GM23338 (cell line): ENCODE measurements at regions not wholly inside any gene's neighbourhood (a gene's known extent, or its start where the extent isn't known, plus 50 kb on each side); places are given as distances from the start of the nearest gene placed in this dataset.

ENCODE experiments used
- ATAC-seq: fragments of 200-7000 bp; cut with Tn5 transposase; 3 replicates; pipeline ENCODE4 v1.9.1; 2020
- DNase-seq: peaks from one replicate; pipeline ENCODE4 v3.0.0-alpha.2; 2015; ENCODE audit warnings: low spot score
- H2AFZ ChIP-seq: fragments of 200-600 bp; sonication (generic); 2 replicates; pipeline ENCODE4 v1.8.0; 2016; ENCODE audit warnings: antibody characterized with exemption, mild to moderate bottlenecking, moderate library complexity
- H3F3A ChIP-seq: fragments of 200-600 bp; sonication (generic); replicated peaks from 2 replicates; pipeline ENCODE4 v1.8.0; 2017; ENCODE audit warnings: antibody characterized with exemption, mixed run types, low read depth
- H3K27ac ChIP-seq: fragments of 200-600 bp; sonication (generic); 2 replicates; pipeline ENCODE4 v1.6.1; 2016; ENCODE audit warnings: low read depth
- H3K27me3 ChIP-seq: fragments of 200-600 bp; sonication (generic); 2 replicates; pipeline ENCODE4 v1.8.0; 2016; ENCODE audit warnings: mild to moderate bottlenecking, mixed run types, moderate library complexity; ENCODE audit not compliant: insufficient read depth
- H3K36me3 ChIP-seq: fragments of 200-600 bp; sonication (generic); 2 replicates; pipeline ENCODE4 v1.8.0; 2016; ENCODE audit warnings: mild to moderate bottlenecking; ENCODE audit not compliant: insufficient read depth
- H3K4me1 ChIP-seq: fragments of 200-600 bp; sonication (generic); 2 replicates; pipeline ENCODE4 v1.8.0; 2016; ENCODE audit warnings: mild to moderate bottlenecking, moderate library complexity; ENCODE audit not compliant: insufficient read depth
- H3K4me2 ChIP-seq: fragments of 200-600 bp; sonication (generic); 2 replicates; pipeline ENCODE4 v1.7.1; 2017; ENCODE audit warnings: mixed run types
- H3K4me3 ChIP-seq: fragments of 200-600 bp; sonication (generic); 2 replicates; pipeline ENCODE4 v1.6.1; 2016; ENCODE audit warnings: mixed run types
- H3K79me2 ChIP-seq: fragments of 200-600 bp; sonication (generic); replicated peaks from 2 replicates; pipeline ENCODE4 v1.8.0; 2017; ENCODE audit warnings: mild to moderate bottlenecking; ENCODE audit not compliant: insufficient read depth
- H3K9me2 ChIP-seq: fragments of 200-600 bp; sonication (generic); 2 replicates; pipeline ENCODE4 v1.8.0; 2017; ENCODE audit not compliant: insufficient read depth
- H4K20me1 ChIP-seq: fragments of 200-600 bp; sonication (generic); replicated peaks from 2 replicates; pipeline ENCODE4 v1.8.0; 2017; ENCODE audit warnings: mild to moderate bottlenecking; ENCODE audit not compliant: insufficient read depth
- H3K27ac Mint-ChIP-seq: 2 replicates; pipeline ENCODE4 v1.8.0; 2020; ENCODE audit warnings: inconsistent platforms, mild to moderate bottlenecking, moderate library complexity, mixed read lengths
- H3K27me3 Mint-ChIP-seq: 3 replicates; pipeline ENCODE4 v1.8.0; 2022; ENCODE audit warnings: low read depth, mild to moderate bottlenecking, moderate library complexity, mixed read lengths, inconsistent platforms; ENCODE audit not compliant: insufficient read depth, poor library complexity
- H3K36me3 Mint-ChIP-seq: 3 replicates; pipeline ENCODE4 v1.8.0; 2021; ENCODE audit warnings: low read depth, mild to moderate bottlenecking, inconsistent platforms, moderate library complexity, mixed read lengths
- H3K4me1 Mint-ChIP-seq: 3 replicates; pipeline ENCODE4 v1.8.0; 2020; ENCODE audit warnings: mild to moderate bottlenecking, inconsistent platforms, mixed read lengths
- H3K4me3 Mint-ChIP-seq: 3 replicates; pipeline ENCODE4 v1.8.0; 2021; ENCODE audit warnings: moderate library complexity, mild to moderate bottlenecking, inconsistent platforms, mixed read lengths
- H3K9me3 Mint-ChIP-seq: 3 replicates; pipeline ENCODE4 v1.8.0; 2020; ENCODE audit warnings: moderate library complexity, mild to moderate bottlenecking, inconsistent platforms, mixed read lengths
- CREB1 ChIP-seq: fragments of 250-450 bp; sonication (Bioruptor Pico); IDR thresholded peaks from 2 replicates; pipeline ENCODE4 v1.5.0; 2020; ENCODE audit warnings: low read depth, mild to moderate bottlenecking, moderate library complexity
- EZH2 ChIP-seq: fragments of 200-600 bp; sonication (generic); IDR thresholded peaks from one replicate; pipeline ENCODE4 v1.8.0; 2017; ENCODE audit warnings: antibody characterized with exemption, mild to moderate bottlenecking, low read depth; ENCODE audit not compliant: unreplicated experiment
- EZH2phosphoT487 ChIP-seq: fragments of 200-600 bp; sonication (generic); IDR thresholded peaks from one replicate; pipeline ENCODE4 v1.8.1; 2018; ENCODE audit warnings: antibody characterized with exemption; ENCODE audit not compliant: unreplicated experiment
- JUNB ChIP-seq: IDR thresholded peaks from one replicate; pipeline ENCODE4 v1.6.1; 2016; ENCODE audit warnings: antibody characterized with exemption; ENCODE audit not compliant: unreplicated experiment
- NANOG ChIP-seq: IDR thresholded peaks from 2 replicates; pipeline ENCODE4 v1.6.1; 2016; ENCODE audit warnings: antibody characterized with exemption, borderline replicate concordance
- POLR2AphosphoS5 ChIP-seq: IDR thresholded peaks from 2 replicates; pipeline ENCODE4 v1.6.1; 2016; ENCODE audit warnings: antibody characterized with exemption, low read depth
- STAT1 ChIP-seq: IDR thresholded peaks from one replicate; pipeline ENCODE4 v1.6.1; 2016; ENCODE audit warnings: antibody characterized with exemption; ENCODE audit not compliant: unreplicated experiment
- ZNF114 ChIP-seq: fragments of 250-450 bp; sonication (Bioruptor Pico); IDR thresholded peaks from 2 replicates; pipeline ENCODE4 v1.5.0; 2020; ENCODE audit warnings: mild to moderate bottlenecking, moderate library complexity
- ZNF331 ChIP-seq: fragments of 250-450 bp; sonication (Bioruptor Pico); IDR thresholded peaks from 2 replicates; pipeline ENCODE4 v1.5.0; 2020; ENCODE audit warnings: low read depth, mild to moderate bottlenecking, moderate library complexity
- TF ChIP-seq, protein P1 (sequence below): IDR thresholded peaks from one replicate; pipeline ENCODE4 v1.6.1; 2018; ENCODE audit warnings: antibody characterized with exemption; ENCODE audit not compliant: unreplicated experiment
- TF ChIP-seq, protein P2 (sequence below): IDR thresholded peaks from 2 replicates; pipeline ENCODE4 v1.6.1; 2016; ENCODE audit warnings: antibody characterized with exemption
- TF ChIP-seq, protein P3 (sequence below): fragments of 250-450 bp; sonication (Bioruptor Pico); IDR thresholded peaks from 2 replicates; pipeline ENCODE4 v1.5.0; 2020; ENCODE audit warnings: mild to moderate bottlenecking, moderate library complexity
- TF ChIP-seq, protein P4 (sequence below), 2 experiments: fragments of 200-600 bp in 1 of 2; sonication (generic) in 1 of 2; conservative IDR thresholded peaks; 2 replicates each; pipeline versions ENCODE4 v1.5.1 to v1.6.1; 2016 to 2017; ENCODE audit warnings: antibody characterized with exemption in 2 of 2, low read depth in 2 of 2, mild to moderate bottlenecking in 2 of 2, moderate library complexity in 1 of 2

DNA sequence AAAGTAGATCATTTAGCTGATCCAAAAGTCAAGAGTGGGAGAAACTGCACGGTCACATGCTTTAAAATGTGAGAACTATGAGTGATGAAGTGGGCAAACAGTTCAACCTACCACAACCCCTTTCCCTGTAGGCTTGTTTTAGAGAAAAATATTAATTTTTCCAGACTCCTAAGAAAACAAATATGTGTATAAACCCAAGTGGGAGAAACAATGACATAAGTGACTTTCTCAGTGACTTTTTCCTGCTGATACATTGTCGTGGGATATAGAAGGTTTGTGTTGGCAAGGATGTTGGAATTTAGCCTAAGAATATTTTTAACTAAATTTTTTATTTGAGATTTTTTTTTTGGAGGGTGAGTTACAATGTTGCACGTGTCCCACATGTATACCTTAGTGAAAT lies 321.7 kb downstream of the FIGN start:
- Histone ChIP-seq H4K20me1 (no peaks in the 10 kb centered on the region), H3K4me1 (no peaks in the 10 kb centered on the region), H3K27ac (no peak overlapping the region), H3K9me2 (no peaks in the 10 kb centered on the region), H3K4me3 (no peak overlapping the region), H3F3A (no peaks in the 10 kb centered on the region), H3K79me2 (no peaks in the 10 kb centered on the region), H2AFZ (no peak overlapping the region), H3K36me3 (no peaks in the 10 kb centered on the region), H3K27me3 (no peaks in the 10 kb centered on the region), H3K4me2 (no peak overlapping the region)
- no peak for ATAC-seq
- H3K9me3 Mint-ChIP-seq, result no peaks in the 10 kb centered on the region
- H3K4me3 Mint-ChIP-seq, result no peak overlapping the region
- no peak overlapping the region for H3K27ac Mint-ChIP-seq
- no peaks in the 10 kb centered on the region for H3K36me3 Mint-ChIP-seq
- no peaks in the 10 kb centered on the region for H3K4me1 Mint-ChIP-seq
- DNase-seq, result no peak
- TF ChIP-seq, protein P1, sequence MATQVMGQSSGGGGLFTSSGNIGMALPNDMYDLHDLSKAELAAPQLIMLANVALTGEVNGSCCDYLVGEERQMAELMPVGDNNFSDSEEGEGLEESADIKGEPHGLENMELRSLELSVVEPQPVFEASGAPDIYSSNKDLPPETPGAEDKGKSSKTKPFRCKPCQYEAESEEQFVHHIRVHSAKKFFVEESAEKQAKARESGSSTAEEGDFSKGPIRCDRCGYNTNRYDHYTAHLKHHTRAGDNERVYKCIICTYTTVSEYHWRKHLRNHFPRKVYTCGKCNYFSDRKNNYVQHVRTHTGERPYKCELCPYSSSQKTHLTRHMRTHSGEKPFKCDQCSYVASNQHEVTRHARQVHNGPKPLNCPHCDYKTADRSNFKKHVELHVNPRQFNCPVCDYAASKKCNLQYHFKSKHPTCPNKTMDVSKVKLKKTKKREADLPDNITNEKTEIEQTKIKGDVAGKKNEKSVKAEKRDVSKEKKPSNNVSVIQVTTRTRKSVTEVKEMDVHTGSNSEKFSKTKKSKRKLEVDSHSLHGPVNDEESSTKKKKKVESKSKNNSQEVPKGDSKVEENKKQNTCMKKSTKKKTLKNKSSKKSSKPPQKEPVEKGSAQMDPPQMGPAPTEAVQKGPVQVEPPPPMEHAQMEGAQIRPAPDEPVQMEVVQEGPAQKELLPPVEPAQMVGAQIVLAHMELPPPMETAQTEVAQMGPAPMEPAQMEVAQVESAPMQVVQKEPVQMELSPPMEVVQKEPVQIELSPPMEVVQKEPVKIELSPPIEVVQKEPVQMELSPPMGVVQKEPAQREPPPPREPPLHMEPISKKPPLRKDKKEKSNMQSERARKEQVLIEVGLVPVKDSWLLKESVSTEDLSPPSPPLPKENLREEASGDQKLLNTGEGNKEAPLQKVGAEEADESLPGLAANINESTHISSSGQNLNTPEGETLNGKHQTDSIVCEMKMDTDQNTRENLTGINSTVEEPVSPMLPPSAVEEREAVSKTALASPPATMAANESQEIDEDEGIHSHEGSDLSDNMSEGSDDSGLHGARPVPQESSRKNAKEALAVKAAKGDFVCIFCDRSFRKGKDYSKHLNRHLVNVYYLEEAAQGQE, result no peak
- TF ChIP-seq JUNB, result no peak
- TF ChIP-seq NANOG, result no peak
- no peak for TF ChIP-seq EZH2phosphoT487
- TF ChIP-seq EZH2, result no peak
- TF ChIP-seq ZNF114, result no peak
- no peak for TF ChIP-seq ZNF331 (CRISPR knock-in tag)
- TF ChIP-seq CREB1 (CRISPR knock-in tag), result no peak
- TF ChIP-seq, protein P2, sequence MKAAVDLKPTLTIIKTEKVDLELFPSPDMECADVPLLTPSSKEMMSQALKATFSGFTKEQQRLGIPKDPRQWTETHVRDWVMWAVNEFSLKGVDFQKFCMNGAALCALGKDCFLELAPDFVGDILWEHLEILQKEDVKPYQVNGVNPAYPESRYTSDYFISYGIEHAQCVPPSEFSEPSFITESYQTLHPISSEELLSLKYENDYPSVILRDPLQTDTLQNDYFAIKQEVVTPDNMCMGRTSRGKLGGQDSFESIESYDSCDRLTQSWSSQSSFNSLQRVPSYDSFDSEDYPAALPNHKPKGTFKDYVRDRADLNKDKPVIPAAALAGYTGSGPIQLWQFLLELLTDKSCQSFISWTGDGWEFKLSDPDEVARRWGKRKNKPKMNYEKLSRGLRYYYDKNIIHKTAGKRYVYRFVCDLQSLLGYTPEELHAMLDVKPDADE, result no peak
- no peak for TF ChIP-seq STAT1
- TF ChIP-seq, protein P3, sequence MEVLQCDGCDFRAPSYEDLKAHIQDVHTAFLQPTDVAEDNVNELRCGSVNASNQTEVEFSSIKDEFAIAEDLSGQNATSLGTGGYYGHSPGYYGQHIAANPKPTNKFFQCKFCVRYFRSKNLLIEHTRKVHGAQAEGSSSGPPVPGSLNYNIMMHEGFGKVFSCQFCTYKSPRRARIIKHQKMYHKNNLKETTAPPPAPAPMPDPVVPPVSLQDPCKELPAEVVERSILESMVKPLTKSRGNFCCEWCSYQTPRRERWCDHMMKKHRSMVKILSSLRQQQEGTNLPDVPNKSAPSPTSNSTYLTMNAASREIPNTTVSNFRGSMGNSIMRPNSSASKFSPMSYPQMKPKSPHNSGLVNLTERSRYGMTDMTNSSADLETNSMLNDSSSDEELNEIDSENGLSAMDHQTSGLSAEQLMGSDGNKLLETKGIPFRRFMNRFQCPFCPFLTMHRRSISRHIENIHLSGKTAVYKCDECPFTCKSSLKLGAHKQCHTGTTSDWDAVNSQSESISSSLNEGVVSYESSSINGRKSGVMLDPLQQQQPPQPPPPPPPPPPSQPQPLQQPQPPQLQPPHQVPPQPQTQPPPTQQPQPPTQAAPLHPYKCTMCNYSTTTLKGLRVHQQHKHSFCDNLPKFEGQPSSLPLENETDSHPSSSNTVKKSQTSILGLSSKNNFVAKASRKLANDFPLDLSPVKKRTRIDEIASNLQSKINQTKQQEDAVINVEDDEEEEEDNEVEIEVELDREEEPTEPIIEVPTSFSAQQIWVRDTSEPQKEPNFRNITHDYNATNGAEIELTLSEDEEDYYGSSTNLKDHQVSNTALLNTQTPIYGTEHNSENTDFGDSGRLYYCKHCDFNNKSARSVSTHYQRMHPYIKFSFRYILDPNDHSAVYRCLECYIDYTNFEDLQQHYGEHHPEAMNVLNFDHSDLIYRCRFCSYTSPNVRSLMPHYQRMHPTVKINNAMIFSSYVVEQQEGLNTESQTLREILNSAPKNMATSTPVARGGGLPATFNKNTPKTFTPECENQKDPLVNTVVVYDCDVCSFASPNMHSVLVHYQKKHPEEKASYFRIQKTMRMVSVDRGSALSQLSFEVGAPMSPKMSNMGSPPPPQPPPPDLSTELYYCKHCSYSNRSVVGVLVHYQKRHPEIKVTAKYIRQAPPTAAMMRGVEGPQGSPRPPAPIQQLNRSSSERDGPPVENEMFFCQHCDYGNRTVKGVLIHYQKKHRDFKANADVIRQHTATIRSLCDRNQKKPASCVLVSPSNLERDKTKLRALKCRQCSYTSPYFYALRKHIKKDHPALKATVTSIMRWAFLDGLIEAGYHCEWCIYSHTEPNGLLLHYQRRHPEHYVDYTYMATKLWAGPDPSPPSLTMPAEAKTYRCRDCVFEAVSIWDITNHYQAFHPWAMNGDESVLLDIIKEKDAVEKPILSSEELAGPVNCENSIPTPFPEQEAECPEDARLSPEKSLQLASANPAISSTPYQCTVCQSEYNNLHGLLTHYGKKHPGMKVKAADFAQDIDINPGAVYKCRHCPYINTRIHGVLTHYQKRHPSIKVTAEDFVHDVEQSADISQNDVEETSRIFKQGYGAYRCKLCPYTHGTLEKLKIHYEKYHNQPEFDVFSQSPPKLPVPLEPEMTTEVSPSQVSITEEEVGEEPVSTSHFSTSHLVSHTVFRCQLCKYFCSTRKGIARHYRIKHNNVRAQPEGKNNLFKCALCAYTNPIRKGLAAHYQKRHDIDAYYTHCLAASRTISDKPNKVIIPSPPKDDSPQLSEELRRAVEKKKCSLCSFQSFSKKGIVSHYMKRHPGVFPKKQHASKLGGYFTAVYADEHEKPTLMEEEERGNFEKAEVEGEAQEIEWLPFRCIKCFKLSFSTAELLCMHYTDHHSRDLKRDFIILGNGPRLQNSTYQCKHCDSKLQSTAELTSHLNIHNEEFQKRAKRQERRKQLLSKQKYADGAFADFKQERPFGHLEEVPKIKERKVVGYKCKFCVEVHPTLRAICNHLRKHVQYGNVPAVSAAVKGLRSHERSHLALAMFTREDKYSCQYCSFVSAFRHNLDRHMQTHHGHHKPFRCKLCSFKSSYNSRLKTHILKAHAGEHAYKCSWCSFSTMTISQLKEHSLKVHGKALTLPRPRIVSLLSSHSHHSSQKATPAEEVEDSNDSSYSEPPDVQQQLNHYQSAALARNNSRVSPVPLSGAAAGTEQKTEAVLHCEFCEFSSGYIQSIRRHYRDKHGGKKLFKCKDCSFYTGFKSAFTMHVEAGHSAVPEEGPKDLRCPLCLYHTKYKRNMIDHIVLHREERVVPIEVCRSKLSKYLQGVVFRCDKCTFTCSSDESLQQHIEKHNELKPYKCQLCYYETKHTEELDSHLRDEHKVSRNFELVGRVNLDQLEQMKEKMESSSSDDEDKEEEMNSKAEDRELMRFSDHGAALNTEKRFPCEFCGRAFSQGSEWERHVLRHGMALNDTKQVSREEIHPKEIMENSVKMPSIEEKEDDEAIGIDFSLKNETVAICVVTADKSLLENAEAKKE (CRISPR knock-in tag), result no peak
- no peak for TF ChIP-seq POLR2AphosphoS5
- TF ChIP-seq, protein P4, sequence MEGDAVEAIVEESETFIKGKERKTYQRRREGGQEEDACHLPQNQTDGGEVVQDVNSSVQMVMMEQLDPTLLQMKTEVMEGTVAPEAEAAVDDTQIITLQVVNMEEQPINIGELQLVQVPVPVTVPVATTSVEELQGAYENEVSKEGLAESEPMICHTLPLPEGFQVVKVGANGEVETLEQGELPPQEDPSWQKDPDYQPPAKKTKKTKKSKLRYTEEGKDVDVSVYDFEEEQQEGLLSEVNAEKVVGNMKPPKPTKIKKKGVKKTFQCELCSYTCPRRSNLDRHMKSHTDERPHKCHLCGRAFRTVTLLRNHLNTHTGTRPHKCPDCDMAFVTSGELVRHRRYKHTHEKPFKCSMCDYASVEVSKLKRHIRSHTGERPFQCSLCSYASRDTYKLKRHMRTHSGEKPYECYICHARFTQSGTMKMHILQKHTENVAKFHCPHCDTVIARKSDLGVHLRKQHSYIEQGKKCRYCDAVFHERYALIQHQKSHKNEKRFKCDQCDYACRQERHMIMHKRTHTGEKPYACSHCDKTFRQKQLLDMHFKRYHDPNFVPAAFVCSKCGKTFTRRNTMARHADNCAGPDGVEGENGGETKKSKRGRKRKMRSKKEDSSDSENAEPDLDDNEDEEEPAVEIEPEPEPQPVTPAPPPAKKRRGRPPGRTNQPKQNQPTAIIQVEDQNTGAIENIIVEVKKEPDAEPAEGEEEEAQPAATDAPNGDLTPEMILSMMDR (conservative IDR thresholded peaks at IDR 0.05; ENCODE audit: low read depth in 2 of 2), result no peak
- H3K27me3 Mint-ChIP-seq, result no peaks in the 10 kb centered on the region
